Keratinocyte (primary cell): ENCODE measurements at regions not wholly inside any gene's neighbourhood (a gene's known extent, or its start where the extent isn't known, plus 50 kb on each side); places are given as distances from the start of the nearest gene placed in this dataset.

Source experiments
- DNase-seq: peaks from one replicate; pipeline ENCODE4 v3.0.0-alpha.2; 2011; ENCODE audit warnings: low read depth, missing footprints, low spot score
- FAIRE-seq: peaks from 2 replicates; lab custom pipeline; 2011; peaks lifted over from hg19 to GRCh38; lab: Jason Lieb, UNC
- H2AFZ ChIP-seq: 2 replicates; pipeline ENCODE4 v1.6.0; 2012; ENCODE audit warnings: low read length, control low read depth, inconsistent platforms; ENCODE audit not compliant: control insufficient read depth
- H3K27ac ChIP-seq: 2 replicates; pipeline ENCODE4 v1.5.1; 2011; ENCODE audit warnings: low read length; ENCODE audit not compliant: control insufficient read depth, insufficient read depth
- H3K27me3 ChIP-seq: 3 replicates; pipeline ENCODE4 v1.6.0; 2011; ENCODE audit warnings: low read length; ENCODE audit not compliant: control insufficient read depth, insufficient read depth; ENCODE audit errors: extremely low read depth
- H3K36me3 ChIP-seq, 2 experiments: 2 replicates in 1 of 2; 3 replicates in 1 of 2; pipeline ENCODE4 v1.5.1; 2011; ENCODE audit warnings: low read length in 2 of 2, mild to moderate bottlenecking in 1 of 2; ENCODE audit not compliant: control insufficient read depth in 2 of 2, insufficient read depth in 2 of 2; ENCODE audit errors: extremely low read depth in 1 of 2
- H3K4me1 ChIP-seq: 3 replicates; pipeline ENCODE4 v1.5.1; 2011; ENCODE audit warnings: low read length; ENCODE audit not compliant: control insufficient read depth, insufficient read depth; ENCODE audit errors: extremely low read depth
- H3K4me2 ChIP-seq: 3 replicates; pipeline ENCODE4 v1.6.0; 2011; ENCODE audit warnings: low read depth, low read length; ENCODE audit not compliant: control insufficient read depth, insufficient read depth; ENCODE audit errors: extremely low read depth
- H3K4me3 ChIP-seq, 3 experiments: fragments of 200-600 bp in 1 of 3; sonication (generic) in 1 of 3; 2 replicates in 2 of 3; 3 replicates in 1 of 3; pipeline ENCODE4 v1.5.1; 2011 to 2016; ENCODE audit warnings: low read length in 3 of 3, mild to moderate bottlenecking in 3 of 3, control low read depth in 2 of 3, inconsistent platforms in 1 of 3, low read depth in 1 of 3, mixed read lengths in 1 of 3, mixed run types in 1 of 3, moderate library complexity in 1 of 3; ENCODE audit not compliant: control insufficient read depth in 2 of 3, insufficient read depth in 2 of 3; ENCODE audit errors: extremely low read depth in 1 of 3
- H3K79me2 ChIP-seq: 2 replicates; pipeline ENCODE4 v1.6.0; 2012; ENCODE audit warnings: low read length; ENCODE audit not compliant: control insufficient read depth, insufficient read depth
- H3K9ac ChIP-seq: 3 replicates; pipeline ENCODE4 v1.6.0; 2011; ENCODE audit warnings: low read length; ENCODE audit not compliant: control insufficient read depth, insufficient read depth; ENCODE audit errors: extremely low read depth
- H3K9me1 ChIP-seq: 3 replicates; pipeline ENCODE4 v1.6.0; 2011; ENCODE audit warnings: low read length; ENCODE audit not compliant: control insufficient read depth, insufficient read depth; ENCODE audit errors: extremely low read depth
- H3K9me3 ChIP-seq: 2 replicates; pipeline ENCODE4 v1.5.1; 2012; ENCODE audit warnings: low read depth, low read length; ENCODE audit not compliant: control insufficient read depth
- H4K20me1 ChIP-seq: 3 replicates; pipeline ENCODE4 v1.6.0; 2011; ENCODE audit warnings: low read length; ENCODE audit not compliant: control insufficient read depth, insufficient read depth; ENCODE audit errors: extremely low read depth
- CTCF ChIP-seq, 3 experiments: IDR thresholded peaks in 1 of 3; conservative IDR thresholded peaks in 1 of 3; optimal IDR thresholded peaks in 1 of 3; 2 replicates in 2 of 3; 3 replicates in 1 of 3; pipeline versions ENCODE3 to v1.5.1; 2011; ENCODE audit warnings: low read length in 3 of 3, mild to moderate bottlenecking in 3 of 3, moderate library complexity in 2 of 3, control low read depth in 1 of 3, inconsistent platforms in 1 of 3; ENCODE audit not compliant: insufficient read depth in 2 of 3; ENCODE audit errors: extremely low read depth in 1 of 3
- EZH2 ChIP-seq: IDR thresholded peaks from one replicate; pipeline ENCODE4 v1.6.1; 2012; ENCODE audit warnings: inconsistent platforms, mild to moderate bottlenecking, low read length, moderate library complexity
- dilution Hi-C: fragments of 300-500 bp; cut with MboI; formaldehyde crosslinking; loops from one replicate; pipeline ENCODE4 v1.7.0; 2020; ENCODE audit warnings: low sequenced_read_pairs; ENCODE audit not compliant: extremely low pct_ligation_motif_present

- Histone ChIP-seq H3K79me2 (no peaks in the 10 kb centered on the region), H2AFZ (no peak overlapping the region), H3K9me1 (no peaks in the 10 kb centered on the region), H3K27me3 (no peaks in the 10 kb centered on the region), H3K4me1 (peaks cover 36% of the 10 kb centered on the region), H4K20me1 (no peaks in the 10 kb centered on the region), H3K9ac (peak overlapping the region; percentile 69), H3K4me2 (peak overlapping the region; percentile 84), H3K9me3 (no peaks in the 10 kb centered on the region), H3K36me3 (no peaks in the 10 kb centered on the region), H3K4me3 (no peak overlapping the region), H3K27ac (peak overlapping the region; percentile 100)
- dilution Hi-C loops: no loop called here
- DNase-seq (no peak), FAIRE-seq (peak; percentile 51)
- TF ChIP-seq EZH2: no peak
Observed at GRCh38 chr7:41116337-41116736, 586.6 kb downstream of the INHBA start.

GRCh38 chr7:41114691-41115090 lies 588.2 kb downstream of the INHBA start:
- no peaks in the 10 kb centered on the region for H3K9me3 ChIP-seq
- H3K9ac ChIP-seq: no peak overlapping the region
- no peak for TF ChIP-seq CTCF (optimal IDR thresholded peaks at IDR 0.05 in 1 of 3, IDR thresholded peaks at IDR 0.05 in 1 of 3, conservative IDR thresholded peaks at IDR 0.05 in 1 of 3; ENCODE audit: extremely low read depth in 1 of 3, insufficient read depth in 2 of 3, low read length in 3 of 3)
- FAIRE-seq (no peak), DNase-seq (no peak)
- H3K79me2 ChIP-seq: no peaks in the 10 kb centered on the region
- H2AFZ ChIP-seq: no peak overlapping the region
- H3K36me3 ChIP-seq: no peaks in the 10 kb centered on the region
- dilution Hi-C loops: no loop called here
- peak overlapping the region; percentile 24 for H3K27ac ChIP-seq
- no peaks in the 10 kb centered on the region for H3K9me1 ChIP-seq
- H3K4me1 ChIP-seq: peaks cover 47% of the 10 kb centered on the region
- H3K4me2 ChIP-seq: no peak overlapping the region
- no peaks in the 10 kb centered on the region for H3K27me3 ChIP-seq
- H3K4me3 ChIP-seq: no peak overlapping the region
- no peaks in the 10 kb centered on the region for H4K20me1 ChIP-seq

- no peaks in the 10 kb centered on the region for H3K36me3 ChIP-seq
- dilution Hi-C loops: no loop called here
- no peaks in the 10 kb centered on the region for H3K79me2 ChIP-seq
- peak overlapping the region; percentile 49 for H2AFZ ChIP-seq
- no peaks in the 10 kb centered on the region for H3K27me3 ChIP-seq
- H3K4me1 ChIP-seq: peaks cover 52% of the 10 kb centered on the region
- DNase-seq (no peak), FAIRE-seq (no peak)
- TF ChIP-seq CTCF (optimal IDR thresholded peaks at IDR 0.05 in 1 of 3, IDR thresholded peaks at IDR 0.05 in 1 of 3, conservative IDR thresholded peaks at IDR 0.05 in 1 of 3; ENCODE audit: extremely low read depth in 1 of 3, insufficient read depth in 2 of 3, low read length in 3 of 3) (no peak), EZH2 (no peak)
- no peaks in the 10 kb centered on the region for H4K20me1 ChIP-seq
- H3K9me3 ChIP-seq: no peaks in the 10 kb centered on the region
- H3K4me2 ChIP-seq: no peak overlapping the region
- no peak overlapping the region for H3K9ac ChIP-seq
- H3K27ac ChIP-seq: peak overlapping the region; percentile 24
- H3K9me1 ChIP-seq: no peaks in the 10 kb centered on the region
- H3K4me3 ChIP-seq: no peak overlapping the region
Observed at GRCh38 chr7:41114131-41114530, 588.8 kb downstream of the INHBA start.
